ENCODE measurements at regions not wholly inside any gene's neighbourhood (a gene's known extent, or its start where the extent isn't known, plus 50 kb on each side); places are given as distances from the start of the nearest gene placed in this dataset.
A peak's percentile ranks its signal among the peaks of the same experiment; 100 is the strongest.
"Not testable (repeated sequence)": the region's sequence is repeated elsewhere in the genome, so short reads cannot be mapped to it uniquely, and the experiment has no call there.

- no peak for DNase-seq (ENCODE audit: extremely low read depth in 1 of 11, low read depth in 9 of 11, low spot score in 4 of 11)
These were observed 214.0 kb upstream of the MAST4 start for GRCh38 chr5:66382152-66382551.

- not testable (repeated sequence) for DNase-seq (ENCODE audit: extremely low read depth in 1 of 11, low read depth in 9 of 11, low spot score in 4 of 11)
These were observed 191.0 kb upstream of the MAST4 start for GRCh38 chr5:66405145-66405544.

- peak in 6 of 11 donors; percentile 22 to 43 (median 33) for DNase-seq (ENCODE audit: extremely low read depth in 1 of 11, low read depth in 9 of 11, low spot score in 4 of 11)
These were observed 189.3 kb upstream of the MAST4 start for GRCh38 chr5:66406761-66407336.

GRCh38 chr5:66407765-66408164 is 188.4 kb upstream of the MAST4 start:
- no peak for DNase-seq (ENCODE audit: extremely low read depth in 1 of 11, low read depth in 9 of 11, low spot score in 4 of 11)

- DNase-seq (ENCODE audit: extremely low read depth in 1 of 11, low read depth in 9 of 11, low spot score in 4 of 11): no peak
These were observed 187.6 kb upstream of the MAST4 start for GRCh38 chr5:66408576-66408975.

- peak in 2 of 11 donors; percentile 19 to 29 for DNase-seq (ENCODE audit: extremely low read depth in 1 of 11, low read depth in 9 of 11, low spot score in 4 of 11)
These were observed 186.1 kb upstream of the MAST4 start for GRCh38 chr5:66410122-66410521.

- DNase-seq (ENCODE audit: extremely low read depth in 1 of 11, low read depth in 9 of 11, low spot score in 4 of 11): no peak
These were observed 184.5 kb upstream of the MAST4 start for GRCh38 chr5:66411701-66412100.

- DNase-seq (ENCODE audit: extremely low read depth in 1 of 11, low read depth in 9 of 11, low spot score in 4 of 11): no peak
These were observed 182.3 kb upstream of the MAST4 start for GRCh38 chr5:66413931-66414330.

- no peak for DNase-seq (ENCODE audit: extremely low read depth in 1 of 11, low read depth in 9 of 11, low spot score in 4 of 11)
These were observed 181.0 kb upstream of the MAST4 start for GRCh38 chr5:66415208-66415607.

- no peak for DNase-seq (ENCODE audit: extremely low read depth in 1 of 11, low read depth in 9 of 11, low spot score in 4 of 11)
These were observed 179.5 kb upstream of the MAST4 start for GRCh38 chr5:66416698-66417097.

- no peak for DNase-seq (ENCODE audit: extremely low read depth in 1 of 11, low read depth in 9 of 11, low spot score in 4 of 11)
These were observed 178.4 kb upstream of the MAST4 start for GRCh38 chr5:66417781-66418180.

GRCh38 chr5:66423484-66423883 is 172.7 kb upstream of the MAST4 start:
- no peak for DNase-seq (ENCODE audit: extremely low read depth in 1 of 11, low read depth in 9 of 11, low spot score in 4 of 11)

GRCh38 chr5:66425842-66426241 is 170.4 kb upstream of the MAST4 start:
- DNase-seq (ENCODE audit: extremely low read depth in 1 of 11, low read depth in 9 of 11, low spot score in 4 of 11): no peak

- DNase-seq (ENCODE audit: extremely low read depth in 1 of 11, low read depth in 9 of 11, low spot score in 4 of 11): no peak
These were observed 169.7 kb upstream of the MAST4 start for GRCh38 chr5:66426259-66427138.

- DNase-seq (ENCODE audit: extremely low read depth in 1 of 11, low read depth in 9 of 11, low spot score in 4 of 11): no peak
These were observed 169.1 kb upstream of the MAST4 start for GRCh38 chr5:66427139-66427442.

- DNase-seq (ENCODE audit: extremely low read depth in 1 of 11, low read depth in 9 of 11, low spot score in 4 of 11): no peak
These were observed 159.5 kb upstream of the MAST4 start for GRCh38 chr5:66436721-66437120.

- no peak for DNase-seq (ENCODE audit: extremely low read depth in 1 of 11, low read depth in 9 of 11, low spot score in 4 of 11)
These were observed 158.1 kb upstream of the MAST4 start for GRCh38 chr5:66438087-66438486.

GRCh38 chr5:66438696-66439095 is 157.5 kb upstream of the MAST4 start:
- no peak for DNase-seq (ENCODE audit: extremely low read depth in 1 of 11, low read depth in 9 of 11, low spot score in 4 of 11)

GRCh38 chr5:66440202-66440680 is 156.0 kb upstream of the MAST4 start:
- DNase-seq (ENCODE audit: extremely low read depth in 1 of 11, low read depth in 9 of 11, low spot score in 4 of 11): no peak

GRCh38 chr5:66441351-66441750 is 154.8 kb upstream of the MAST4 start:
- no peak for DNase-seq (ENCODE audit: extremely low read depth in 1 of 11, low read depth in 9 of 11, low spot score in 4 of 11)

- peak; percentile 29 to 74 (median 58) for DNase-seq (ENCODE audit: extremely low read depth in 1 of 11, low read depth in 9 of 11, low spot score in 4 of 11)
These were observed 153.2 kb upstream of the MAST4 start for GRCh38 chr5:66442951-66443445.

All from renal cortex interstitium (tissue), 11 donors.